ENCODE measurements at regions not wholly inside any gene's neighbourhood (a gene's known extent, or its start where the extent isn't known, plus 50 kb on each side); places are given as distances from the start of the nearest gene placed in this dataset.
A peak's percentile ranks its signal among the peaks of the same experiment; 100 is the strongest.

- no peak overlapping the region for H3K4me3 ChIP-seq (ENCODE audit: insufficient read depth, low read length)
- H3K36me3 ChIP-seq (ENCODE audit: insufficient read depth, low read length): no peaks in the 10 kb centered on the region
- no peak overlapping the region for H3K4me2 ChIP-seq (ENCODE audit: insufficient read depth, low read length)
- H3K27ac ChIP-seq (ENCODE audit: low read depth, low read length): no peak overlapping the region
- TF ChIP-seq CTCF (IDR thresholded peaks at IDR 0.05; ENCODE audit: extremely low read depth, low read depth, low read length): no peak
- no peak for DNase-seq (ENCODE audit: insufficient read length, low spot score, missing footprints)
- H3K4me1 ChIP-seq (ENCODE audit: insufficient read depth, low read length): peaks cover 17% of the 10 kb centered on the region
- H2AFZ ChIP-seq (ENCODE audit: low read length): peak overlapping the region; percentile 18
- H3K27me3 ChIP-seq (ENCODE audit: insufficient read depth, low read length): no peaks in the 10 kb centered on the region
- H4K20me1 ChIP-seq (ENCODE audit: insufficient read depth, low read length): no peaks in the 10 kb centered on the region
- H3K9me3 ChIP-seq (ENCODE audit: low read depth, low read length): no peaks in the 10 kb centered on the region
- no peaks in the 10 kb centered on the region for H3K79me2 ChIP-seq (ENCODE audit: insufficient read depth, low read length)
These were observed 375.3 kb downstream of the SLC4A3 start for GRCh38 chr2:220002699-220003098.

GRCh38 chr2:220005362-220005761, 377.9 kb downstream of the SLC4A3 start:
- Histone ChIP-seq H3K36me3 (ENCODE audit: insufficient read depth, low read length) (no peaks in the 10 kb centered on the region), H3K9me3 (ENCODE audit: low read depth, low read length) (no peaks in the 10 kb centered on the region), H3K27me3 (ENCODE audit: insufficient read depth, low read length) (no peaks in the 10 kb centered on the region), H3K4me2 (ENCODE audit: insufficient read depth, low read length) (no peak overlapping the region), H3K79me2 (ENCODE audit: insufficient read depth, low read length) (no peaks in the 10 kb centered on the region), H3K4me1 (ENCODE audit: insufficient read depth, low read length) (peaks cover 17% of the 10 kb centered on the region), H4K20me1 (ENCODE audit: insufficient read depth, low read length) (no peaks in the 10 kb centered on the region), H3K27ac (ENCODE audit: low read depth, low read length) (no peak overlapping the region), H3K4me3 (ENCODE audit: insufficient read depth, low read length) (no peak overlapping the region), H2AFZ (ENCODE audit: low read length) (no peak overlapping the region)
- no peak for TF ChIP-seq CTCF (IDR thresholded peaks at IDR 0.05; ENCODE audit: extremely low read depth, low read depth, low read length)
- DNase-seq (ENCODE audit: insufficient read length, low spot score, missing footprints): no peak

- Histone ChIP-seq H3K27me3 (ENCODE audit: insufficient read depth, low read length) (no peaks in the 10 kb centered on the region), H3K9me3 (ENCODE audit: low read depth, low read length) (no peaks in the 10 kb centered on the region), H3K79me2 (ENCODE audit: insufficient read depth, low read length) (no peaks in the 10 kb centered on the region), H3K27ac (ENCODE audit: low read depth, low read length) (no peak overlapping the region), H3K4me1 (ENCODE audit: insufficient read depth, low read length) (peaks cover 16% of the 10 kb centered on the region), H2AFZ (ENCODE audit: low read length) (no peak overlapping the region), H3K4me2 (ENCODE audit: insufficient read depth, low read length) (peak overlapping the region; percentile 28), H3K4me3 (ENCODE audit: insufficient read depth, low read length) (no peak overlapping the region), H3K36me3 (ENCODE audit: insufficient read depth, low read length) (no peaks in the 10 kb centered on the region), H4K20me1 (ENCODE audit: insufficient read depth, low read length) (no peaks in the 10 kb centered on the region)
- TF ChIP-seq CTCF (IDR thresholded peaks at IDR 0.05; ENCODE audit: extremely low read depth, low read depth, low read length): no peak
- no peak for DNase-seq (ENCODE audit: insufficient read length, low spot score, missing footprints)
These were observed 378.8 kb downstream of the SLC4A3 start for GRCh38 chr2:220006152-220006621.

- H4K20me1 ChIP-seq (ENCODE audit: insufficient read depth, low read length): no peaks in the 10 kb centered on the region
- H3K79me2 ChIP-seq (ENCODE audit: insufficient read depth, low read length): no peaks in the 10 kb centered on the region
- no peak for DNase-seq (ENCODE audit: insufficient read length, low spot score, missing footprints)
- no peaks in the 10 kb centered on the region for H3K4me1 ChIP-seq (ENCODE audit: insufficient read depth, low read length)
- H3K9me3 ChIP-seq (ENCODE audit: low read depth, low read length): no peaks in the 10 kb centered on the region
- H3K4me3 ChIP-seq (ENCODE audit: insufficient read depth, low read length): no peak overlapping the region
- no peak overlapping the region for H3K4me2 ChIP-seq (ENCODE audit: insufficient read depth, low read length)
- no peaks in the 10 kb centered on the region for H3K36me3 ChIP-seq (ENCODE audit: insufficient read depth, low read length)
- no peaks in the 10 kb centered on the region for H3K27me3 ChIP-seq (ENCODE audit: insufficient read depth, low read length)
- no peak overlapping the region for H3K27ac ChIP-seq (ENCODE audit: low read depth, low read length)
- TF ChIP-seq CTCF (IDR thresholded peaks at IDR 0.05; ENCODE audit: extremely low read depth, low read depth, low read length): no peak
- H2AFZ ChIP-seq (ENCODE audit: low read length): no peak overlapping the region
These were observed 384.4 kb downstream of the SLC4A3 start for GRCh38 chr2:220011859-220012258.
